Hypothalamus (tissue), 51 donors: ENCODE measurements at regions not wholly inside any gene's neighbourhood (a gene's known extent, or its start where the extent isn't known, plus 50 kb on each side); places are given as distances from the start of the nearest gene placed in this dataset.
"Not testable (repeated sequence)": the region's sequence is repeated elsewhere in the genome, so short reads cannot be mapped to it uniquely, and the experiment has no call there.

ENCODE experiments used
- DNase-seq, 51 donors: peaks; one replicate each; lab custom pipeline; 2025; lab: John Stamatoyannopoulos, UW

DNA sequence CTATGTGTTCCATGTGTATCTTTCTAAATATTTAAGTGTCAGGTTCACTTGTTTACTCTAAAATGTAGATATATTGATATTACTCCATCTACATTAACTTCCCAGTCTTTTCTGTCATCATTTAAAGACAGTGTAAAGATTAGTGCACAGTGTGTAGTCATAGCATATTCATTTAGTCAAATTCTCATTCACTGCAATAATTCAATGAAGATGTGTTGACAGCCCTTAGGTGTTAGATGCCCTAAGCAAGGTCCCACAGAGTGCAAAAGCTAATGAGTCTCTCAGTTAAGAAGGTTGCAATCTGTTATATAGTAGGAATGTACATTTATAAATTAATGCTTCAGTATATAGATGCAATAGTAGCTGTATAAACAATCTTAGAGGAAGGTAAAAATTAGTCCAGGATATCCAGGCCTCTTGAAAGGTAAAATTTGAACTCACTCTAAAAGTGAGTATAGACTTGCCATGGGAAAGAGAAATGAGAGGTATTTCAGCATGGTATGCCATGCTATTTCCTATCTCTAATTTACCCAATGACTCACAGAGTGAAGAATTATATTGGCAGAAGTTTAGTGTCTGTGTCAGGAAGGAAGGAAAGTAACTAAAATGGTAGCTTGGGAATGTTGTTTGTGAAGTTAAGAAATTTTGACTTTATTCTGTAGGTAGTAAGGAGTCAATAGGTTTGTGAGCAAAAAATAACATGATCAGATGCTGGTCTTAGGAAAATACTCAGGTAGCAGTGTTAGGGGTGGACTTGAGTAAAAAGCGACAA is 969.9 kb upstream of the CITED2 start:
- no peak for DNase-seq

DNA sequence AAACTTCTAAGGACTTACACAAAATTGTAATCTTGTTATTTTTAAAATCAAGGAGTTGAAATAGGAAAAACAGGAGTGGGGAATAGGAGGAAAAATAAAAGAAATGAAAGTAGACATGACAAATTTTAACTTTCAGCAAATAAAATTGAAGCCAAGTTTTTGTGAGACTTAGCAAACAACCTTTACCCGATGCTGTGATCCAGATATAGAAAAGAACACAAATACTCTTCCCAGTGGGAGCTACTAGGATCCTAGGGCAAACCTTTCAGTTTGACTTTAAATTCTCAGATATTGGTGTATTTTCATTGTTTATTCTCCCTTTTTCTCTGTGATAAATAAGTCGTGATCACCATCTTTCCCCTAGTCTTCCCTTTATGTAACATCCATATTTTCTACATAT is 968.7 kb upstream of the CITED2 start:
- DNase-seq: no peak

DNA sequence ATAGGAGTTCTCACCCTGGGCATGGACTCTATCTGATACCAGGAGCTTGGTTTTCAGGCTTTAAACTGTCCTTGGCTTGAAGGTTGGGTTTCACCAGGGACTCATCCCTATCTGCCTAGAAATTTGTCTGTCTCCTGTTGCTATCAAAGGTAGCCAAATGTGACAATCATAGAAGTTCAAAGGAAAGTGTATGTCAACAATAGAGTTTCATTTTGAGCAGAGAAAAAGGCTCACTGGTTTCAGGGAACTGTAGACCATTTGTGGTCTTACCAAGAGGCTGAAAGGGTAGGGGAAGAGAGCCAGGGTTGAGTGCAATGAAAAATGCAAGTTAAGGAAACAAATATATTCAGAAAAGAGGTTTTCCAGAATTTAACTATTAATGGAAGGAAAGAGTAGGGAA is 966.8 kb upstream of the CITED2 start:
- no peak for DNase-seq

DNA sequence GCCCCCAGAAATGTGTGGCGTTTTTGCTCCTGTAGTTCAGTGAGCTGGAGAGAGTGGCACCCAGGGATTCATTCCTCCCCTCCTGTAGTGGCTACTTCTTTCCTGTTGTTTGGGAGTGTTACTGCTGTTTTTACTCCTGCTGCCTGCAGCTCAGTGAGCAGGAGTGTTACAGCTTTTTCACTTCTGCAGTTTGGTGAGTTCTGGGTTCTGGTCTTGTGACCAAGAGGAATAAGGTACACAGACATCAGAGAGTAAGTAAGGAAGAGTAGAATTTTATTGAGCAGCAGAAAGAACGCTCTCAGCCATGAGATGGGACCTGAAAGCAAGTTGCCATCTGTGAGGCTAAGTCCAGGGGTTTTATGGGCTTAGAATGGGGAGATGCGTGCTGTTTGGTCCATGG is 966.3 kb upstream of the CITED2 start:
- DNase-seq: no peak

- not testable (repeated sequence) for DNase-seq
These were observed 964.6 kb upstream of the CITED2 start for GRCh38 chr6:140339084-140339483.

- no peak for DNase-seq
These were observed 947.4 kb upstream of the CITED2 start for GRCh38 chr6:140321891-140322290.

DNA sequence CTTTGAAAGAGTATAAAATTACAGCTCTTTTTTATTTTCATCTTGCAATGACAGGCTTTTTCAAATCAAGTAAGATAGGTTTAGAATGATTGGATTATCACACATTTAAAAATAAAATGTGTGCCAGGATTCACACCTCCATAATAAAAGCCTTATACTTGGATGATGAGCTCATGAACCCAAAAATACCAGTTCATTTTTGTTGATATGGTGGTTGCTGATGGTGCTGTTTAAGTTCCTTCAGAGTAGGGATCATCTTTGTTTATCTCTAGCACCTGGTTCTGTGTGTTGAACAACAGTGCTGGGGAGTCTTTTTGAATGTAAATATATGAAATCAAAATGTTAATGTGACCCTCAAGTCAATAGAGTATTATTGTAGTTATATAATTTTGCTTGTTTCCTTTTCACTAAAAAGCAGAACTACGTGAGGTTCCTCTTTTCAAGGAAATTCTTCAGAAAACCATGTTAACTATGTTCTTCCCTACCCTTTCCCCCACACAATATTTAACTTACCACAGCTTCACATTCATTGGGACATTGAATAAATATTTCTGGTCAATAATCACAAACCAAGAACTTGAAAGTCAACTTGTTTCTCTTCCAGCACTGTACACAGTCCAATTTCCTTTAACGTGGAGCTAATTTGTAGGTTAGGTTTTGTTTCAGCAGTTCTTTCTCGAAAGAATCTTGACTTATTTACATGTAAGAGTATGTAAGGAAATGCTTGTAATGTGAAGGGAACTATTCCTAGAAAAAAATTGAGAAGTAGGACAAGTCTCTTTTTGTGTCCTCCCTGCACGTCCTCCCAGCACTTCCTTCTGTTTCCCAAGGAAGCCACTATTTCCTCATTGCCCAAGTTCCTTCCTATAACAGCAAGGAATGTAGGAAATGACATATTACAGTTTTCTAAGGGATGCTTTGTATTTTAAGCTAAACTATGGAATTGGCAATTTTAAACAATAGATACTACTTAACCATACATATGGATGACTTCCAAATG is 945.9 kb upstream of the CITED2 start:
- no peak for DNase-seq

DNA sequence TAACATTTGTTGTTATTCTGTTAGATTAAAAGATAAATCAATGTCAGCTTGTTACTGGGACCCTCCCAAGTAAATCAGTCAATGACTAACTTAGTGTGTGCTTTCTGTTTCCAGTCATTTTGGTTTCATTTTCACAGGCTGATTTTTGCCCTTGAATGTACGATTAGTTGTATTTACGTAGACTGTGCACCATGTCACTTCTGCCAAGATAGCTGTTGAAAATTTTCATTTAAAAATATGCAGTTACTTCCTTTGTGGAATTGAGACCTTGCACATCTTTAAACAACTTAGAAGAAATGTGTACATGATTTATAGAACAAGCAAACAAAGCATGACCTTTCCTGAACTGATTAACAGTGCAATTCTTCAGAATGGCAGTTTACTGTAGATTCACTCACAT is 944.8 kb upstream of the CITED2 start:
- no peak for DNase-seq

- DNase-seq: no peak
These were observed 944.0 kb upstream of the CITED2 start for GRCh38 chr6:140318408-140318807.

GRCh38 chr6:140317950-140318349 is 943.5 kb upstream of the CITED2 start:
- no peak for DNase-seq

DNA sequence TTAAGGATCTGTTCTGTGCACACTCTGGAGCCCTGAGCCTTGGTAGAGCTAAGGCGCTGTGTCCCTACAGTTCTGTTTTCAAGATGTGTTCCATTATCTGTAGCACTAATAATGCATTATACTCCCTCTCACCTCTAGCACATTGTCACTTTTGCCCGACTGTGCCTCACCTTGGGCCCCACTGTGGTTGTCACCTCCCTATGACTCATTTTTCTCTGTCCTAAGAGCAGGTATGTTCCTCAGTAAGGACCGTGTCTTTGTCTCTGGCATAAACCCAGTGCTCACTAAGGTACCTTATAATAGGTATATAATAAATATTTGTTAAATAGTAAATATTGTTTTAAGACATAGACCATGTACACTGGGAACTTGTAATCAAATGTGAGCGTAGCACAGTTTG is 942.5 kb upstream of the CITED2 start:
- DNase-seq: no peak

GRCh38 chr6:140314682-140315081 is 940.2 kb upstream of the CITED2 start:
- no peak for DNase-seq

DNA sequence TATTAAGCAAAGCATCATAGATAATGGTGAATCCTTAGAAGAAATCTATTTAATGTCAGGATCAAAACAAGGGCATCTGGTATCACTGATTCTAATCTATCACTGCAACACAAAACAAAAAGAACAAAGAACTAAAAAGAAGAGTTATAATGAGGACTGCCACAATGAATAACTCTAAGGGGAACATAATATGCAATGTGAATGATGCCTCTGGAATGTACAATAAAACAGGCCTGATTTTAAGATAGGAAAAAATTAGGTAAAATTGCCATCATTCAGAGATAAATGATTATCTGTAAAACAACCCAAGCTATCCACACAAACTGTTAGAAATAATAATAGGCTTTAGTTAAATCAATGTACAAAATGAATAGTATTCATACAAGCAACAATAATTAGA is 936.7 kb upstream of the CITED2 start:
- no peak for DNase-seq

- no peak for DNase-seq
These were observed 928.9 kb upstream of the CITED2 start for GRCh38 chr6:140303218-140303949.

DNA sequence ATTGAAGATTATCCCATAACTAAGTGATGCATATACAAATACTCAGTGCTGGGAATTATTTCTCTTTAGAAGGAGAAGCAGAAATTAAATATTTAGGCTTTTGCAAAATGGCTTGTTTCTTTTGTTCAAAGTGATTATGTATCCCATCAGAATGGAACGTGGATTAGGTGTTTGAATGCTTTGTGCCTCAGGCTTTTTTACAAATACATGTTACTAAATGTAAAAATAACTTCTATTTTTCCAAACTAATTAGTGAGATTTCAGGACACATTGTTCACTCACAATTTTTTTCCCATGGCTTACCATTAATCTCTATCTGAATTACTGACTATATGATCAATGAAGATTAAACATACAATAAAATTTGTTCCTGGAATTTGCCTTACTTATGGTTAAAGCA is 925.9 kb upstream of the CITED2 start:
- DNase-seq: no peak

GRCh38 chr6:140289186-140289585 is 914.7 kb upstream of the CITED2 start:
- DNase-seq: no peak

DNA sequence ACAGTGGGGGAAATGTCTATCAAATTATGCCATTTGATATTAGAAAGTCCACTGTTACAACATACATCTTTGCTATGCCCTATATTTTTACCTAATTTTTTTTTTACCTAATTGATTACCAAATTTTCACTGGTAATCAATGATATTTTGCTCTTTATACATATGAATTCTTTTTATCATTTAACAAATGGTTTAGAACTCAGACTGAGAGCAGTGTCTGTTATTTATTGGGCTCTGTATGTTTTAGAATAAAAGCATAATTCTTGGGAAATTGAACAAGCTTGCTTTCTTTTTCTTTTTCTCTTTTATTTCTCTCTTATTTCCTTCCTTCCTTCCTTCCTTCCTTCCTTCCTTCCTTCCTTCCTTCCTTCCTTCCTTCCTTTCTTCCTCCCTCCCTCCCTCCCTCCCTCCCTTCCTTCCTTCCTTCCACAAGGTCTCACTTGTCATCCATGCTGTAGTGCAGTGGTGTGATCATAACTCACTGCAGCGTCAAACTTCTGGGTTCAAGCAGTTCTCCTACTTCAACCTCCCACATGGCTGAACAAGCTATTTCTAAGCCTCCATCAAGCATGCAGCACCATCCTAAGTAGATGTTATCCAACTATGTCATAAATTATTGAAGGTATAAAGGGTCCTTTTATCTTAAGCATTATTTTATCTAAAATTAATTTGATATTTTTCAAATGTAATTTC is 911.7 kb upstream of the CITED2 start:
- no peak for DNase-seq

DNA sequence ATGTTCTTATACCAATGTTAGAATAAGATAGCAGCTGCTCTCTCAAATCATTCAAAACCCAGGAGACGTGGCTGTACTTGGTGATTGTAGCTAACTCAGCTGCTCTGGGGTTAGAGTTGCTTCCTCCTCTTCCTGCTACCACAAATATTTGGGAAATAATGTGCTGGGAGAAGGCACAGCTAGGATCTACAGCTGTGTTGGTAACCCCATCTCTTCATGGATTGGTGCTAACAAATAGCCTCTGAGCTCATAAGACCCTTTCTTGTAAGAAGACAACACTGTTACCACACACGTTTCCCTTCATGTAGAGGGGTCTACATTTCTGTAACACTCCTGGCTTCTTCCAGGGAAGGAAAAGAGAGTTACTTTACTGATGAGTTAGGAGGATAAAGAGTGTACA is 911.0 kb upstream of the CITED2 start:
- DNase-seq: no peak

GRCh38 chr6:140284871-140285270 is 910.4 kb upstream of the CITED2 start:
- no peak for DNase-seq

DNA sequence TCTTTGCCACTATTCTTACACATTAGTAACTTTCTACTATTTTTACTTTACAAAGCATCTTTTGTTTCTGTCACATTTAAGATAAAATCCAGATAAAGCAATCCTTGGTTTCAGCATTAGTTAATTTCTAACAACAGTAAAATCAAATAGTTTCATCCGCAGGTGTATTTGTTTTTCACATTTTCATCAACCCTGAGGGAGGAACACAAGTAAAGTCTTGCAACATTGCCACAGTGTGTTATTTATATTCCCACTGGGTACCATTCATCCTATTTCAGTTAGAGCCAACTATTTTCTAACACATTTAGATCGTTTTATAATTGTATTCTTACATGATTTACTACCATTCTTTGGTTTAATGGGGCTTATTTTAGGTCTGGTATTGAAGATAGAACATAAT is 908.7 kb upstream of the CITED2 start:
- DNase-seq: no peak

DNA sequence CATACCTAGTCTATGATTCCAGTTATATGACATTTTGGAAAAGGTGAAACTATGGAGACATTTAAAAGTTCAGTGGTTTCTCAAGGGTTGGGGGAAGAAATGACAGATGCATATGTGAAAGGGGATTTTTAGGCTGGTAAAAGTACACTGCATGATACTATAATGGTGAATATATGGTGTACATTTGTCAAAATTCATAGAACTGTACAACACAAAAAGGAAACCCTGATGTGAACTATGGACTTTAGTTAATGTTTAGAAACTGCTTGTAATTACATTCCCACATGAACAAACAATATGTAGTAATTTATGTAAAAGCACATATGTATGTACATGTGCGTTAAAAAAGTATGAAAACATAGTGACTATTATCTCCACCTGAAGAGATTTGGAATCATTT is 907.3 kb upstream of the CITED2 start:
- no peak for DNase-seq
